ENCODE measurements at regions not wholly inside any gene's neighbourhood (a gene's known extent, or its start where the extent isn't known, plus 50 kb on each side); places are given as distances from the start of the nearest gene placed in this dataset.
A peak's percentile ranks its signal among the peaks of the same experiment; 100 is the strongest.

DNA sequence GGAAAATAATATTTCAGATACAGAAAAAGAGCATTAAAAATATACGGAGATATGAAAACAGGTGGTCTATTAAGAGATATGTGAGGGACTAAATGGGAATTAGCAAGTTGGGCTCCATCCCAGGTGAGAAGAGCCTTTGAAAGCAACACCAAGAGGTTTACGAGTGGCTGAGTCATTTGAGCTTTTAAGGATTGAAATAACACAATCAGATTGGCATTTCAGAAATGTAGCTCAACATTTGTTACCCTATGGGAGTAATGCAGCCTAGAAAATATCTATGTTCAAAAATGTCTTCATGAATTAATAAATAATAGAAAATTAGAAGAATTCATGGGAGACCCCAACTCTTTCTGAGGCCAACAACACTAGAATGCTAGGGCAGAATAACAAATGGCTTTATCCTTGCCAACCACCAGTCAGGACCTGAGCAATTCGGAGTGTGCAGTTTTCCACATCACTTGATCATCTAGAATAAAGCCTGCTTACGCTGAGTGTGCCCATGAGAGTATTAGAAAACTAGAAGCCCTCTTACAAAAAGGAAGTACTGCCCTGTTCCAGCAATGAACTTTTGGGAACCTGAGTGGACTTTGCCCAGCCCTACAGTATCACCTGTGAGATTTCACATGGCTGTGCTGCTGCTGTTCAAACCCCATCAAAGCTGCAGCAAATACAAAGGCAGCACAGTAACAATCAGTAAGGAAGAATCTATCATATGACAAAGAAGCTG is 538.0 kb upstream of the CAMK1G start:
- no peak for DNase-seq

DNA sequence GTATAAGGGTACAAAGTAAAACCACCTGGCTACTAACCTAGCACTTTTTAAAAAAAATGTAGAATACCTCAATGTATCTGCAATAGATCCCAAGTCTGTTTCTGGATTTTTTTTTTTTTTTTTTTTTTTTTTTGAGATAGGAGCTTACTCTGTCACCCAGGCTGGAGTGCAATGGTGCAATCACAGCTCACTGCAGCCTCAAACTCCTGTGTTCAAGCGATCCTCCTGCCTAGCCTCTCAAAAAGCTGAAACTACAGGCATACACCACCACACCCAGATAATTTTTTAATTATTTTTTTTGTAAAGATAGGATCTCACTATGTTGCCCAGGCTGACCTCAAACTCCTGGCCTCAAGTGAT is 537.5 kb upstream of the CAMK1G start:
- no peak for DNase-seq

DNA sequence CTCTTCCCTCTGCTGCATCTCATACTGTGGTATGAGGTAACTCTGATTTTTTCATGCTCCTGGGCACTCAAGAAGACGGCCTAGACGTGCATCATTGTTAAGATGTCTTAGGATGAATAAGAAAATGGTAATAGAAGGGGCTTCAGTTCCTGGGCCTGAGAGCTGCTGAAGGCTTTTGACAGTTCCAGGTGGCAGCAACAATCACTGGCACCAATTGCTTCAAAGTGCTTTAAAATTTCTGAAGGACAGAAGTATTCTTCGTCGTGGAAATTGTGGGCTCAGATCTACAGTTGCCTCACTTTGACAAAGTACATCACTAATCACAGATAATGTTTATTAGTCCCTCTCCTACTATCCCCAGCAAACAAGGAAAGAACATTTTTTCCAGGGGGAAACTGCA is 536.6 kb upstream of the CAMK1G start:
- DNase-seq = no peak

DNA sequence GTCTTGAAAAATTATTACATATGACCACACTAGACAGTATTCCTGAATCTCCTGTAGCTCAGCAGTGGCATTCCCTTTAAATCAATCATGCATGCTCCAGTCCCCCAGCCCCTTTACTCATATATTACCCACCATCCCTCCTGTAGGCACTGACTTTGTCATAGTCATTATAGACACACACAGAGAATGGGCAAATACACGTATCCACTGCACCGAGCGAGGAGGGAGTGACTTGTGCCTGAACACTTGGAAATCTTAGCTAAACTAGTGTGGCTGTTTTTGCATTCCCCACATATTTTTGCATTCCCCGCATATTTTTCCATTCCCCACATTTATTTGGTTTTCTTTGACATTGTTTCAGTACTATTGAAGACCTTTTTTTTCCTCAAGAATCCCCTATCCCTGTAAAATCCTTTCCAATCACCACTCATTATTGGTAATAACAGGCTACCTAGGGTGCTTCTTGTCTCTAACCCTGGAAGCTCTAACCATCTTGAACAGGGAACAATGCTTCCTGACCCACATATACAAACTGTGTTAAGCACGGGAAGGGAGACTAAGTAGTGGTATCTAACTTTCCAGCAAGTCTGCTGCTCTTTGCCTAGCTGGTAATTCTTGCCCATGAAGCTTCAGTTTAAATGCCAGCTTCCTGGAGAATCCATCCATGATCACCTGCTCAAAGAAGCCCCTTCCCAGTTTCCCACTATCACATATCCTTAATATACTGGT is 534.4 kb upstream of the CAMK1G start:
- DNase-seq = no peak

DNA sequence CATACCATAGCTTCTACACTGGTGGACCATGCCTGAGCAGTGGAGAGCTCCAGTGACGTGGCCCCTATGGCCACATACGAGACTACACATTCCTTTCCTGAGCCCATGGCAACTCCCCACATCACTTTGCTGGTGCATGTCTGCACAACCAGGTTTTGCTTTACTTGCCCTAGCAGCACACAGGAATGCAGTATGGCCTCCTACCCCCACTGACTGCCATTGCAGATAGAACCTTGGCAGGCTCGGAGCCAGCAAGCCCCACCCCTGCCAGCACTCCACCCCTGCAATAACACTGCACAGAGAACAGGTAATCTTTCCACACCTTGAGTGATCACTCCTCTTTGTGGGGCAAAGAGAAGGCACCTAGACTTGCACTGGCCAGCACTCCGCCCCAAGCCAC is 531.9 kb upstream of the CAMK1G start:
- no peak for DNase-seq

DNA sequence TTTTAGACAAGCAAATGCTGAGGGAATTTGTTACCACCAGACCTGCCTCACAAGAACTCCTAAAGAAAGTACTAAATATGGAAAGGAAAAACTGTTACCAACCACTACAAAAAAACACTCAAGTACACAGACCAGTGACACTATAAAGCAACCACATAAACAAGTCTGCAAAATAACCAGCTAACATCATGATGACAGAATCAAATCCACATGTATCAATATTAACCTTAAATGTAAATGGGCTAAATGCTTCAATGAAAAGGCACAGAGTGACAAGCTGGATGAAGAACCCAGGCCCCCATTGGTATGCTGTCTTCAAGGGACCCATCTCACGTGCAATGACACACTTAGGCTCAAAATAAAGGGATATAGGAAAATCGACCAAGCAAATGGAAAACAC is 529.9 kb upstream of the CAMK1G start:
- DNase-seq = no peak

DNA sequence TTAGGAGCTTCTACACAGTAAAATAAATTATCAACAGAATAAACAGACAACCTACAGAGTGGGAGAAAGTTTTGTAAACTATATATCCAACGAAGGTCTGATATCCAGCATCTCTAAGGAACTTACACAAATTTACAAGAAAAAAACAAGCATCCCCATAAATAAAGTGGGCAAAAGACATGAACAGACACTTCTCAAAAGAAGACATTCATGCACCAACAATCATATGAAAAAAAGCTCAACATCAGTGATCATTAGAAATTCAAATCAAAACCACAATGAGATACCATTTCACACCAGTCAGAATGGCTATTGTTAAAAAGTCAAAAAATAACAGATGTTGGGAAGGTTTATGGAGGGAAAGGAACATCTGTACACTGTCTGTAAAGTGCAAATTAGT is 526.4 kb upstream of the CAMK1G start:
- no peak for DNase-seq

DNA sequence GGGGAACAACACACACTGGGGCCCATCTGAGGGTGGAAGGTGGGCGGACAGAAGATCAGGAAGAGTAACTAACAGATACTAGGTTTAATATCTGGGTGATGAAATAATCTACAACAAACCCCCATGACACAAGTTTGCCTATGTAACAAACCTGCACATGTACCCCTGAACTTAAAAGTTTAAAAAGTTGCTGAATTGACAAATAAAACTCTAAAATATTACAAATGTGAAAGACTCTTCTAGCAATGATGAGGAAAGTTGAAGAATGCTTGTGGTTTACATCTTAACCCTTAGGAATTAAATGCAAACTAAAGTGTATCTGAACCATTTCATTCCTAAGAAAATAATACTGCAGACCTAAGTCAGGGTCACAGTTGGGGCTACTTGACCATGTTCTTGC is 525.6 kb upstream of the CAMK1G start:
- no peak for DNase-seq

DNA sequence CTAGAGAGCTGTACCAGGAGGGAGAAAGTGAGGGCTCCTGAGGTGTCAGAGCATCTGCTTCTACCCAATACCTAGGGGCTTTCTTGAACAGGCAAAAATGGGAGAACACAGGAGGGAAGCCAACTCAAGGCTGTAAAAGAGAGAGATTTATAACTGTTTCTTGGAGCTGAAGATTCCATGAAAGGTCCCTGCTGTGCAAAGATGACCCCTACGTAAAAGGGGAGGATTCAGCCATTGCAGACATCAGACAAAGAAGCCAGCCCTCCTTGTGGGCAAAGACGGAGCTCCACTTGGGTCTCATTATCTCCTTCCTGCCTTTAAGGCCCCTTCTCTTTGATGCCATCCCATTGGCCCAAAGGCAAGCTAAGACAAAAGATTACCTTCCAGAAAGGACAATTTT is 524.1 kb upstream of the CAMK1G start:
- no peak for DNase-seq

DNA sequence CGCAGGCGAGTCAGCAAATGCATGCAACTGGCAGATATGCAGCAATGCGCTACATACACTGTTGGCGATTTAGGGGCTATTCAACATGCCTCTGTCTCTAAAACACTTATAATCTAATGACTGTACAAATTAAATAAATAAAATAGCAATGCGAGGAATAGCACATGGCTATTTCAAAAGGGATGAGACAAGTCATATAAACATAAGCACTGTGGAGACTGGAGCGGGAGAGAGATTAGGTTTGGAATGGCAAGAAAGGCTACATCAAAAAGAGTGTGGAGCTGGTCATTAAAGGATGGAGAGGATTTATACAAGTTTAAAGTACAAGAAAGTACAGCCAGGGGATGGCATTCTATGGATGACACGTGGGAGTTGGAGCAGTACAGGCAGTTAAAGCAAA is 523.5 kb upstream of the CAMK1G start:
- DNase-seq = no peak

GRCh38 chr1:209062081-209062620 is 521.4 kb upstream of the CAMK1G start:
- DNase-seq = no peak

- no peak for DNase-seq
Observed at GRCh38 chr1:209062863-209063262, 520.7 kb upstream of the CAMK1G start.

DNA sequence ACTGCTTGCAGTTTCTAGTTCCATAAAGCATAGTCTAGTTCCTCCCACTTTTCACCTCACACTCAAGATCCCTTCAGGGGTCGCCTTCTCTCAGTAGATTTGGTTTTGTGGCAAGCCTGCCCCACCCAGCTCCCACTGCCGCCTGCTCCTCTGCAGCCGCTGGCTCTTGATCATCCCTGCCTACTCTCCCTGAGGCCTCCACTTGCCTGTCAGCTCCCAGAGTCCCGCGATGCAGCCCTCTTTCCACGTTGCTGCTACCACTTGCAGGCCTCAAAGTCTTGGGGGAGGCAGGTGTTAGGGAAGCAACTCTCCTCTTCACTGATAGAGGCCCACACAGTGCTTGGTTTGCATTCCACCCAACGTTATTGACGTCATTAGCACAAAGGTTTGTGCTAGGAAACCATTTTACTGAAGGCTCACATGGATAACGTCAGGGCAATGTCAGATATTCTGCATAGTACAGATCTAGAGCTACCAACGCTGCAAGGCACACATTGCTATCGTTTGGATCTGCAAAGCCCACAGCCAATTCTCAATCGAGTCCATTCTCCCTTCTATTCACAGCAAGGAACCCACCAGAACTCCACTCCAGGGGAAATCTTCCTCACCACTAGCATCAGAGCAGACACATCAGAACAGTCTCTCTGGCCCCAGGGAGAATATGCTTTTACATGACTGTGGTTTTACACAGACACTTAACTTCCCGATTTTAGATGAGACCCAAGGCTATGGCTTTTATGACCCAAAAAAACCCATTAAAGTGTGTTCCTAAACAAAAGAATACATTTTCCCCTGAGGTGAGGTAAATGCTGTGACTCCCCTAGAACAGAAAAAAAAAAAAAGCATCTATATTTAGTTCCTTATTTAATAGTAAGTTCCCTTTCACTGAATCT is 519.5 kb upstream of the CAMK1G start:
- no peak for DNase-seq

DNA sequence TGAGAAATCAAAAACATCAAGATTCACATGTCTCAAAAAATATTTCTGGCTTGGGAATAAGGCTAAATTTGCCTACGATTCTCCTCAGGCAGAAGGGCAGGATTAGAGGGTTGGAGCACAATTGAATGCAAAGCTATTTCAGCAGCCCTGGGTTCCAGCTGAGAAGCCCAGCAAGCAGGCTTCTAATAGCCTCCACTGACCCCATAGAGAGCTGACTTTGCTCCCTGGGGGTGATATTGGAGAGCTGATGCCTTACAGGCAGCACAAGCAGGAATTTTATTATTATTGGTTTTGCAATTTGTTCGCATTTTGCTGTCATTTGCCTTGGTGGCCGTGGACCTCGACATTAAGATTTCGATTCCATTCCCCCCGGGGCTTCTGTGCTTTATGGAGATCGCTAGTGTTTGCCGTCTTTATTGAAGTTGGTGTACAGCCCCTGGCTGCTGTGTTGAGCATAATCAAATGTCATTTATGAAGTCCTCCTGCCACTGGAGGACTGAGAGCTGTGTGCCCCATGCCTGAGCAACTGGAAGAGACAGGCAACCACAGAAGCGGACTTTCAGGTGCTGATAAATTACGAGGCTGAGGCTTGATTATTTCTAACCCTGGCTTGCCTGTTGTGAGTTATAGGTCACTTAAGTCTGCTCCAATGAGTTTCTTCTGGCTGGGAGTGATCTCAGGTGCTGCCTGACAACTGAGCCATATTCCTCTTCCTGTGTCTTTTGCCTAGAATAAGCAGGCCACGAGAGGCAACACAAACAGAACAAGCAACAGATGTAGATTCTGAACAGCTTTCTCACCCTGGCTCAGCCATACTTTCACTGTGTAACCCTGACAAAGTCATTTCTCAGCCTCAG is 518.4 kb upstream of the CAMK1G start:
- no peak for DNase-seq

- DNase-seq = no peak
Observed at GRCh38 chr1:209072481-209072880, 511.0 kb upstream of the CAMK1G start.

- no peak for DNase-seq
Observed at GRCh38 chr1:209073879-209074278, 509.6 kb upstream of the CAMK1G start.

GRCh38 chr1:209074575-209075250 is 508.8 kb upstream of the CAMK1G start:
- DNase-seq = no peak

GRCh38 chr1:209076688-209077087 is 506.8 kb upstream of the CAMK1G start:
- DNase-seq = peak in 1 of 2 experiments; percentile 29

- no peak for DNase-seq
Observed at GRCh38 chr1:209080170-209080781, 503.2 kb upstream of the CAMK1G start.

DNA sequence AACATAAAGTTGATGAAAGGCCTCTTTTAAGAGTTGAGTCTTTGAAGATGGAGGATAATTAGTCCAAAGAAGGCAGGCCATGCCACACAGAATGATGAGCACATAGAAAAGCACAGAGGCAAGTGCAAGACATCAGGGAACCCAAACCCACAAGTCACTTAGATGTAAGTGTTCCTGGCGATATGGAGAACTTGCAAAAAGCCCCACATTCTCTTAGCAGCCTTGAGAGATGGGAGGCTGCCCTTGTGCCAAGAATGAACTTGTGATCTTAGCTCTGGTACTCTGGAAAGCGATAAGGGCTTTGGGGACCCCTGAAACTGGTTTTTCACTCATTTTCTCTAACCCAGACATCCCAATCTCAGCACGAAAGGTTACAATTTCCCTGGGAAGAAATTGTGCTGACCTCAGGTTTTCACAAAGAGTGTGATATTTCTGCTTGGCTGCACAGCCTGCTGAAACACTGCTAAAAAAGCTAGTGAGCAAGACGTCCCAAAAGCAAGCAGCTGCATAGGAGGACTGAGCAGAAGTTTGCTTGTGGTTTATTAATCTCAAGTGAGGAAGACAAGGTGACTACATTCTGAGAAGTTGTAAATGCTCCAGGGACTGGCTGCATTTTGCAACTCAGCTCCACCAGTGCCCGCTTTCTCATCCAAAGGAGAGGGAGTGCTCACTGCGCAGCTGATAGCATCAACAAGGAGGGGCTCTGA is 496.9 kb upstream of the CAMK1G start:
- no peak for DNase-seq

DNA sequence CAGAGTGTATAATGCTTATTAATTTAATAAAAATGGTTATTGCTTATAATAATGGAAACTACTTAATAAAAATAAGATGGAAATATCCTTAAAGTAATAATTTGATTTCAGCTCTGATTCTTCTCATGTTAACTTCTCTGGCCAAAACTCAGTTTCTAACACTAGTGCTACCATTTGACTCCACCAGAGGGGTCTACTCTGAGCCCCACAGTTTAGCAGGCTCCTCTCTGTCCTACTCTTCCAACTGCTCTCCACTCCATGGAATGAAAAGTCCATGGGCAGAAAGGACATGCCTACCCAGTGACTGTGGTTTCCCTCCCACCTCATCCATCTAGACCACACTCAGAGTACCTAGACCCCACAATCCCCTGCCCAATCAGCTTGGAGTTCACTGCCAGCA is 489.1 kb upstream of the CAMK1G start:
- no peak for DNase-seq

Data from NCI-H526 (cell line).